PC-3 (cell line): ENCODE measurements at regions not wholly inside any gene's neighbourhood (a gene's known extent, or its start where the extent isn't known, plus 50 kb on each side); places are given as distances from the start of the nearest gene placed in this dataset.

Experiments
- CTCF ChIP-seq: fragments of 300-600 bp; sonication (generic); conservative IDR thresholded peaks from 2 replicates; pipeline ENCODE4 v1.5.1; 2017; ENCODE audit warnings: antibody characterized with exemption, low read depth, mild to moderate bottlenecking, low read length
- EZH2 ChIP-seq: fragments of 300-600 bp; sonication (generic); IDR thresholded peaks from one replicate; pipeline ENCODE4 v1.6.1; 2017; ENCODE audit warnings: antibody characterized with exemption, mild to moderate bottlenecking, low read length; ENCODE audit not compliant: unreplicated experiment
- EZH2phosphoT487 ChIP-seq: fragments of 300-600 bp; sonication (generic); IDR thresholded peaks from 2 replicates; pipeline ENCODE4 v1.6.1; 2018; ENCODE audit warnings: mild to moderate bottlenecking, antibody characterized with exemption, low read length, borderline replicate concordance

DNA sequence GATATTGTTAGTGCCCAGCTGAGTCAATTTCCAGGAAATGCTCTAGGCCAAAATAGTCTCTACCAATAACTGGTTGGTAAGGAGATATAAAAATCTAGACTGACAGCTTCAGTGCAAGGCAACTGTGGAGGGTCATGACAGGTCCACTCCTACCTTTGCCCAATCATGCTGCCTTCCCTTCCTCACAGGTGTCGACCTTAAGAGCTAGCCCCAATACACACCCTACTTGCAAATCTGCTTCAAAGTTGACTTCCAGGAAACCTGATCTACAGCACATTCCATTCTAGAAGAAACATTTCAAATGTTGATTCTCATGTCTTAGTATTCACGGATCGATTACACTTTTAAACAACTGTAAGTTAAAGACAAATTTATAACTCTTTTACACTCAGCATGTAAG lies 1455.5 kb downstream of the TECRL start:
- TF ChIP-seq CTCF (no peak), EZH2 (no peak), EZH2phosphoT487 (no peak)
